Hepatocyte (in vitro differentiated cells): ENCODE measurements at regions not wholly inside any gene's neighbourhood (a gene's known extent, or its start where the extent isn't known, plus 50 kb on each side); places are given as distances from the start of the nearest gene placed in this dataset.

Experiments used
- DNase-seq: peaks from one replicate; pipeline ENCODE4 v3.0.0-alpha.2; 2016; ENCODE audit warnings: low spot score
- H2AFZ ChIP-seq: fragments of 200-600 bp; sonication (generic); 2 replicates; pipeline ENCODE4 v1.6.0; 2016; ENCODE audit warnings: antibody characterized with exemption, mild to moderate bottlenecking
- H3K27ac ChIP-seq: fragments of 200-600 bp; sonication (generic); 2 replicates; pipeline ENCODE4 v1.5.1; 2016; ENCODE audit warnings: mild to moderate bottlenecking
- H3K27me3 ChIP-seq: fragments of 200-600 bp; sonication (generic); 2 replicates; pipeline ENCODE4 v1.6.1; 2016
- H3K36me3 ChIP-seq: fragments of 200-600 bp; sonication (generic); replicated peaks from 2 replicates; pipeline ENCODE4 v1.5.1; 2016; ENCODE audit warnings: low read depth; ENCODE audit not compliant: insufficient read depth
- H3K4me1 ChIP-seq: fragments of 200-600 bp; sonication (generic); 2 replicates; pipeline ENCODE4 v1.5.1; 2016; ENCODE audit warnings: mild to moderate bottlenecking, moderate library complexity; ENCODE audit not compliant: insufficient read depth
- H3K4me2 ChIP-seq: fragments of 200-600 bp; sonication (generic); 2 replicates; pipeline ENCODE4 v1.6.0; 2016
- H3K4me3 ChIP-seq: fragments of 200-600 bp; sonication (generic); 2 replicates; pipeline ENCODE4 v1.5.1; 2016; ENCODE audit warnings: mild to moderate bottlenecking
- H3K79me2 ChIP-seq: fragments of 200-600 bp; sonication (generic); 2 replicates; pipeline ENCODE4 v1.6.0; 2017; ENCODE audit warnings: mild to moderate bottlenecking
- H3K9me2 ChIP-seq: fragments of 200-600 bp; sonication (generic); replicated peaks from 2 replicates; pipeline ENCODE4 v1.6.0; 2017; ENCODE audit warnings: mild to moderate bottlenecking; ENCODE audit not compliant: insufficient read depth
- H3K9me3 ChIP-seq: fragments of 200-600 bp; sonication (generic); 2 replicates; pipeline ENCODE4 v1.5.1; 2016; ENCODE audit warnings: low read depth, mild to moderate bottlenecking
- H4K20me1 ChIP-seq: fragments of 200-600 bp; sonication (generic); 2 replicates; pipeline ENCODE4 v1.6.0; 2016; ENCODE audit warnings: mild to moderate bottlenecking; ENCODE audit not compliant: insufficient read depth, poor library complexity, severe bottlenecking
- CTCF ChIP-seq: fragments of 200-600 bp; sonication (generic); IDR thresholded peaks from 2 replicates; pipeline ENCODE4 v1.5.1; 2016; ENCODE audit warnings: antibody characterized with exemption, mild to moderate bottlenecking; ENCODE audit not compliant: poor library complexity
- EZH2 ChIP-seq: fragments of 200-600 bp; sonication (generic); IDR thresholded peaks from 2 replicates; pipeline ENCODE4 v1.6.1; 2016; ENCODE audit warnings: antibody characterized with exemption, mild to moderate bottlenecking, borderline replicate concordance
- EZH2phosphoT487 ChIP-seq: fragments of 200-600 bp; sonication (generic); IDR thresholded peaks from one replicate; pipeline ENCODE4 v1.6.1; 2018; ENCODE audit warnings: antibody characterized with exemption, mild to moderate bottlenecking, low read depth, moderate library complexity; ENCODE audit not compliant: unreplicated experiment, severe bottlenecking
- WGBS: methylation state at CpG from one replicate; pipeline ENCODE4 v1.1.6; 2016; ENCODE audit warnings: low lambda C conversion rate; ENCODE audit errors: missing lambda C conversion rate; 5-methylcytosine and 5-hydroxymethylcytosine counted together

GRCh38 chr7:124570558-124570957 is 195.0 kb downstream of the GPR37 start:
- WGBS = 89% methylated on average over 2 of the region's 2 CpGs
- H3K27me3 ChIP-seq = no peaks in the 10 kb centered on the region
- TF ChIP-seq CTCF (no peak), EZH2phosphoT487 (no peak), EZH2 (no peak)
- H3K4me1 ChIP-seq = no peaks in the 10 kb centered on the region
- H2AFZ ChIP-seq = no peak overlapping the region
- no peak overlapping the region for H3K4me2 ChIP-seq
- no peaks in the 10 kb centered on the region for H3K9me2 ChIP-seq
- DNase-seq = no peak
- H4K20me1 ChIP-seq = no peaks in the 10 kb centered on the region
- no peak overlapping the region for H3K27ac ChIP-seq
- no peaks in the 10 kb centered on the region for H3K36me3 ChIP-seq
- H3K4me3 ChIP-seq = no peak overlapping the region
- H3K9me3 ChIP-seq = no peaks in the 10 kb centered on the region
- no peaks in the 10 kb centered on the region for H3K79me2 ChIP-seq

GRCh38 chr7:124566583-124566982 is 199.0 kb downstream of the GPR37 start:
- H3K4me2 ChIP-seq = no peak overlapping the region
- no peaks in the 10 kb centered on the region for H3K4me1 ChIP-seq
- H3K4me3 ChIP-seq = no peak overlapping the region
- no peak overlapping the region for H3K27ac ChIP-seq
- no peak for DNase-seq
- TF ChIP-seq EZH2phosphoT487 = no peak
- no peak for TF ChIP-seq CTCF
- no peak for TF ChIP-seq EZH2
- no peak overlapping the region for H2AFZ ChIP-seq
- no peaks in the 10 kb centered on the region for H3K79me2 ChIP-seq
- H3K9me2 ChIP-seq = no peaks in the 10 kb centered on the region
- no peaks in the 10 kb centered on the region for H3K36me3 ChIP-seq
- H3K27me3 ChIP-seq = no peaks in the 10 kb centered on the region
- H3K9me3 ChIP-seq = no peaks in the 10 kb centered on the region
- 70% methylated on average over 5 of the region's 5 CpGs for WGBS
- H4K20me1 ChIP-seq = no peaks in the 10 kb centered on the region

GRCh38 chr7:124557587-124557986 is 208.0 kb downstream of the GPR37 start:
- Histone ChIP-seq H4K20me1 (no peaks in the 10 kb centered on the region), H3K9me2 (no peaks in the 10 kb centered on the region), H3K27ac (no peak overlapping the region), H3K4me2 (no peak overlapping the region), H3K36me3 (no peaks in the 10 kb centered on the region), H3K4me1 (no peaks in the 10 kb centered on the region), H3K4me3 (no peak overlapping the region), H3K79me2 (no peaks in the 10 kb centered on the region), H3K27me3 (no peaks in the 10 kb centered on the region), H2AFZ (no peak overlapping the region), H3K9me3 (no peaks in the 10 kb centered on the region)
- DNase-seq = no peak
- 73% methylated on average over 1 of the region's 1 CpG for WGBS
- no peak for TF ChIP-seq EZH2
- no peak for TF ChIP-seq CTCF
- no peak for TF ChIP-seq EZH2phosphoT487

- H3K27me3 ChIP-seq = no peaks in the 10 kb centered on the region
- TF ChIP-seq CTCF = no peak
- no peak for TF ChIP-seq EZH2
- no peak for TF ChIP-seq EZH2phosphoT487
- WGBS = 84% methylated on average over 5 of the region's 5 CpGs
These were observed 208.5 kb downstream of the GPR37 start for GRCh38 chr7:124557101-124557500.

More at GRCh38 chr7:124557101-124557500, 208.5 kb downstream of the GPR37 start:
- H3K27ac ChIP-seq = no peak overlapping the region
- no peaks in the 10 kb centered on the region for H3K4me1 ChIP-seq
- no peaks in the 10 kb centered on the region for H3K9me2 ChIP-seq
- H3K79me2 ChIP-seq = no peaks in the 10 kb centered on the region
- H3K4me2 ChIP-seq = no peak overlapping the region
- no peaks in the 10 kb centered on the region for H3K9me3 ChIP-seq
- H3K36me3 ChIP-seq = no peaks in the 10 kb centered on the region
- no peak for DNase-seq
- no peaks in the 10 kb centered on the region for H4K20me1 ChIP-seq
- no peak overlapping the region for H3K4me3 ChIP-seq
- no peak overlapping the region for H2AFZ ChIP-seq
